GM19023 (cell line): ENCODE measurements at regions not wholly inside any gene's neighbourhood (a gene's known extent, or its start where the extent isn't known, plus 50 kb on each side); places are given as distances from the start of the nearest gene placed in this dataset.
"Not testable (repeated sequence)": the region's sequence is repeated elsewhere in the genome, so short reads cannot be mapped to it uniquely, and the experiment has no call there.

Experiments
- ATAC-seq: cut with Tn5 transposase; IDR thresholded peaks from one replicate; pipeline ENCODE4 v1.9.1; 2021; ENCODE audit warnings: mild to moderate bottlenecking, moderate library complexity; ENCODE audit not compliant: unreplicated experiment

DNA sequence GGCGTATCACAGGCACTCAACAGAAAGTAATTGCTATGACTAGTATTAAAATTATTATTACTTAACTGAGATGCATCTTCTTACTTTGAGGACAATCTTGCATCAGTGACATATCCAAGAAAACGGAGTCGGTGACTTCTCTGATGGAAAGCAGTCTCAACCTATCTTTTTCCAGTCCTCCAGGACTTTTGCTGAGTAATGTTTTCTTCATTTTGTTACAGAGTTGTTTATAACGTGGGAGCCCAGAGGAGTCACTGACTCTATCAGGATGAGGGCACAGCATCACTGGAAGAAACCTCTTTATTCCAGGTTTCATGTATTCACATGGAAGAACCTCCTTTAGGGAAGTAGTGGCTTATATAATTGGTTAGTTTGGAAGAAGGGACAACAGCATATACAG lies 51.5 kb upstream of the MELK start:
- no peak for ATAC-seq

DNA sequence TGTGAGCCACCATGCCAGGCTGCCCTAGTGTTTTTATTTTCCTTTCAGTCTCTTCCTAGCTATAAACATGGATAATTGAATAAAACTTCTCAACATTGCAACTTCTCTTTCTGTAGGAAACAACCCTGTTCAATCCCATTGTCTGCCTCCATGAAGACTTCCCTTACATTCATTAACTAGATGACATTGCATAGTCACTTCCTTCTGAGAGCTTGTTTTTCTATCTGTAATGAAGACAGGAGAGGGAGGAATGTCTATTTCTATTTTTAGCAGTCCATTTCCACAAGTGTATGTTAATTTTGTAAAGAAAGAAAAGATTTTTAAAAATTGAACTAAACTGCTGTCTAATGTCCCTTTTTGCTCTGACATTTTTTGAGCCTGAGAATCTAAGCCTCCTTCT lies 55.6 kb upstream of the MELK start:
- ATAC-seq: no peak

DNA sequence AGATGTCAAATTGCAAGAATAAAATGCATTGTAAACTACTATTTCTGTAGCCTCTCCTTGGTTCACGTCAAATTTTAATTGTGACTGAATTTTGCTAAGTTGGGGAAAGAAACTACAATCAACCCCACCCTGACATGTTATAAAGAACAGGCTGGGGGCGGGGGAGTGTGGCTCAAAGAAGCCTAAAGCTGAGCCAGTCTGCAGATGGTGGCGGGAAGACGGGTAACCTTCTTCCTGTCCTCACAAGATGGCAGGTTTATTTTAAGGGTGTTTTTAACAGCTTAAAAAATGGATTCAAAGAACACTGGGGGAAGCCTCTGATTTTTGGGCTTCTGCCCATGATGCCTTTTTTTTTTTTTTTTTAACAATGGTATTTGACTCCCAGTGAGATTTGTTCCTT lies 68.5 kb upstream of the MELK start:
- no peak for ATAC-seq

DNA sequence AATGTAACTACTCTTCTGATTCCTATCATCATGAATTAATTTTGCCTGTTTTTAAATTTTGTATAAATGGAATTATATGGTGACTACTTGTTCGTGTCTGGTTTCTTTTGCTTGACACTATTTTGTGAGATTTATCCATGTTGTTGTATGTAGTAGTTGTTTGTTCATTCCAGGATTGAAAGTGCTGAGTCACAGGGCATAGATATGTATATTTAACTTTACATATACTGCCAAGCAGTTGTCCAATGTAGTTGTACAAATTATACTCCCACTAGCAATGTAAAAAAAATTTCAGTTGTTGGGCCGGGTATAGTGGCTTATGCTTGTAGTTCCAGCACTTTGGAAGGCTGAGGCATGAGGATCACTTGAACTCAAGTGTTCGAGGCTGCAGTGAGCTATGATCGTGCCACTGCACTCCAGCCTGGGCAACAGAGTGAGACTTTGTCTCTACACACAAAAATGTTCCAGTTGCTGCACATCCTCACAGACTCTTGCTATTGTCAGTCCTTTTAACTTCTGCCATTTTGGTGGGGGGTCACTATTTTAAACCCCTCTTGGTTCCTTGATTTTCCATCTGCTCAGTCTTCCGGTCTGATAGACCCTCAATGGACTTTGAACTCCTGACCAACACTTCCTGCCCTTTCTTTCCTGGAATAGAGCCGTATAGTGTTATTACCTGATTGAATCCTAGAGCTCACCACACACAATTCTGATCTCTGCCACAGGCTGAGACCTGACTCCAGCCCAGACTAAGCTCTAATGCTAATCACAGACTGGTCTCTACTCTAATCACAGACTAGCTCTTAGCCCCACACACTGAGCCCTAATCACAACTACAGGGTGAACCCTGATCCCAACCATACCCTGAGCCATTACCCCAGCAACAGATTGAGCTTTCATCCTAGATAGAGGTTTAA lies 69.3 kb upstream of the MELK start:
- ATAC-seq: no peak

DNA sequence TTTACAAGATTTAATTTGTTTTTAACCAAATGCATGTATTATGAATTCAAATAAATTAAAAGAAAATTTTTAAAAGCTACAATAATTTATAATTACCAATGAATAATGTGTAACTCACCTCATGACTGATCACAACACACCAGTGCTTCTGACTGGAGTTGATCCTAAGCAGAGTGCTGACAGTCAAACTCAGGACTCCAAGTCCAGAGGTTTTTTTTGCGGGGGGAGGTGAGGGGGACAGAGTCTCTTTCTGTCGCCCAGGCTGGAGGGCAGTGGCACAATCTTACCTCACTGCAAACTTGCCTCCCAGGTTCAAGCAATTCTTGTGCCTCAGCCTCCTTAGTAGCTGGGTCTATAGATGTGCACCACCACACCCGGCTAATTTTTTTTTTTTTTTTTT lies 71.0 kb upstream of the MELK start:
- no peak for ATAC-seq

DNA sequence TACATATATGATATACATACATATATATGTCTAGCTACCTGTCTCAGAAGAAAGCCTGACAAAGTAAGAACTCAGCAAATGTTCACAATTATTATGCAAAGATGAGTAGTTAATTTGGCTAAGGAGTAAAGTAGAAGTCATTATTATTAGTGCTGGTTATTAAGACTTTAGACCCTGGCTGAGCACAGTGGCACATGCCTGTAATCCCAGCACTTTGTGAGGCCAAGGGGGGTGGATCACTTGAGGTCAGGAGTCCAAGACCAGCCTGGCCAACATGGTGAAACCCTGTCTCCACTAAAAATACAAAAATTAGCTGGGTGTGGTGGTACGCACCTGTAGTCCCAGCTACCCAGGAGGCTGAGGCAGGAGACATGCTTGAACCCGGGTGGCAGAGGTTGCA lies 71.8 kb upstream of the MELK start:
- not testable (repeated sequence) for ATAC-seq

DNA sequence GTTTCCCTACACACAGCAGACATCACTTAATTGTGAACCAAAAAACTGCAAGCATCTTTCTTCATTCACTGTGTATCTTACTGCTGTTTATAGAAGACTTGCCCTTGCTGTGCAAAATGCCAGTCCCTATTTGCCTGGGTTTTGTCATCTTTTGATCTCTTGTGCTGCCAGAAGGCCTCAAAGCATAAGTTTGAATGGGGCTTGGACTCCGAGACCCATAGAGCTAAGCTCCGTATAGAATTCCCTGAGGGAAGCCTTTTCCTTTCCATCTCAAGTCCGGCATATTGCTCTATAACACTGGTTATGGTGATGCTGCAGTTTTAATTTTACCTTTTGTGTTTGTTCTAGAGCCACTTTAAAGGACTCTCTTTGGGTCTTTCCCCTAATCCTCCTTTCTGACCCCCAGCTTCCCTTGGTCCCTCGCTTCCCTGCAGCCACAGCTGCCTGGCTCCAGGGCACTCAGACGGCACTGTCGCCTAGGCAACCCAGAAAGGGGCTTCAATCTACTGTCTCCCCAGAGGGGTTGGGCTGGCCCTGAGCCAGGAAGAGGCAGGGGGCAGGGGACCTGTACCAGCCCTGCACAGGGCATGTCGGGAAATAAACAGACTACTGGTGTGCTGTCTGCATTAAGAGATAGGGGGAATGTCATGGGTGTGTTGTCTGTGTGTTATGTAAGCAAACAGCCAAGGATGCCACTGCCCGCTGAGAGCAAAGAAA lies 73.4 kb upstream of the MELK start:
- ATAC-seq: no peak

DNA sequence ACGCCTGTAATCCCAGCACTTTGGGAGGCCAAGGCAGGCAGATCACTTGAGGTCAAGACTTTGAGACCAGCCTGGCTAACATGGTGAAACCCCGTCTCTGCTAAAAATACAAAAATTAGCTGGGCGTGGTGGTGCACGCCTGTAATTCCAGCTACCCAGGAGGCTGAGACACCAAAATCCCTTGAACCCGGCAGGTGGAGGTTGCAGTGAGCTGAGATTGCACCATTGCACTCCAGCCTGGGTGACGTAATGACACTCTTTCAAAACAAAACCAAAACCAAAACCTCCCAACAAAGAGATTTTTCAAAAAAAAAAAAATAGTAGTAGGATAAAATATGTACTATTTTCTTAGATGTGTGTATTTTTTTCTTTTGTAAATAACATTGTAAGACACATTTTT lies 79.1 kb upstream of the MELK start:
- ATAC-seq: not testable (repeated sequence)

DNA sequence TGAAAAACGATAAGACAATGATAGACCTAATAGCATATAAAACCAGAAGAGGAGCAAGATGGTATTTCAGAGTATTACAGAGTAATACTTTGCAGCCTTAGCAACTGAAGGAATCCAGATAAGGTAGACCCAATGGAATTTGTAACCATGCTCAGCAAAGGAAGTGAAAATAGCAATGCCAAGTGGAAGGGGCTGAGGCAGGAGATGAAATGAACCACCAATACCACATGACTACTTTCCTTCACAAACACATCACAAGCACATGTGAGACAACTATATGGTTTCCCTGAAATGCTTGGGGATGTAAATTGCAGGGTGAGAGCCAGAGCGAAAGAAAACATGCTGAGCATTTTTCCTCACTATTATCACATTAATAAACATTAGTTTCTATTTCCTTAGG lies 79.8 kb upstream of the MELK start:
- ATAC-seq: no peak

DNA sequence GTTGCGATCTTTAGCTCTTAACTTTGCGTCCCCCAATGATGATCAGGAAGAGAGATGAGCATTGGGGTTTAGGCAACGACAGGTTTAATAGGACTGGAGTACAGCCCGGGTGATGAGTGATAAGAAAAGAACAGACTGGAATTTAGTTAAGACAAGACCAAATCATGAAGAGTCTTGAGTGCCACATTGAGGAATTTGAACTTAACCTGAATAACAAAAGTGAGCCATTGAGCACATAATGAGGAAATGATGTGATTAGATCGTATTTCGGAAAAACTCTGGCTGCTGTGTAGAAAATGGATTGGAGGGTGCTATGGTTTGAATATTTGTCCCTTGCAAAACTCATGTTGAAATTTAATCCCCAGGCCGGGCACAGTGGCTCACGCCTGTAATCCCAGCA lies 83.2 kb upstream of the MELK start:
- no peak for ATAC-seq

DNA sequence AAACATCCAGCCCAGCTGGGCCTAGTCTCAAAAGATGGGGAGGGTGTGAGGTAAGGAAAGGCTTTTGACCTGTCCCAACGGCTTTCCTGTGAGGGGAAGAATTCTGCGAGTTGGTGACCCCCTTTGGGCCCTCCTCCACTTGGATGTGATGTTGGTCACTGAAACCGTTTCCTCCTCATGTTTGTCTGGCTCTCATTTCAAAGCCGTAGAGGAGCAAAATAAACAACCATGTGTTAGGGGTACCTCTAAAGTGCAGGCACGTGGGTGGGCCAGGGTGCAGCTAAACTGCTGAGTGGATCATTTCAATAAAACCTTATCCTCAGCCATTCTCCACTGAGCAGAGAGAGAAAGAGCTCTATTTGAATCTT lies 84.3 kb upstream of the MELK start:
- ATAC-seq: no peak

DNA sequence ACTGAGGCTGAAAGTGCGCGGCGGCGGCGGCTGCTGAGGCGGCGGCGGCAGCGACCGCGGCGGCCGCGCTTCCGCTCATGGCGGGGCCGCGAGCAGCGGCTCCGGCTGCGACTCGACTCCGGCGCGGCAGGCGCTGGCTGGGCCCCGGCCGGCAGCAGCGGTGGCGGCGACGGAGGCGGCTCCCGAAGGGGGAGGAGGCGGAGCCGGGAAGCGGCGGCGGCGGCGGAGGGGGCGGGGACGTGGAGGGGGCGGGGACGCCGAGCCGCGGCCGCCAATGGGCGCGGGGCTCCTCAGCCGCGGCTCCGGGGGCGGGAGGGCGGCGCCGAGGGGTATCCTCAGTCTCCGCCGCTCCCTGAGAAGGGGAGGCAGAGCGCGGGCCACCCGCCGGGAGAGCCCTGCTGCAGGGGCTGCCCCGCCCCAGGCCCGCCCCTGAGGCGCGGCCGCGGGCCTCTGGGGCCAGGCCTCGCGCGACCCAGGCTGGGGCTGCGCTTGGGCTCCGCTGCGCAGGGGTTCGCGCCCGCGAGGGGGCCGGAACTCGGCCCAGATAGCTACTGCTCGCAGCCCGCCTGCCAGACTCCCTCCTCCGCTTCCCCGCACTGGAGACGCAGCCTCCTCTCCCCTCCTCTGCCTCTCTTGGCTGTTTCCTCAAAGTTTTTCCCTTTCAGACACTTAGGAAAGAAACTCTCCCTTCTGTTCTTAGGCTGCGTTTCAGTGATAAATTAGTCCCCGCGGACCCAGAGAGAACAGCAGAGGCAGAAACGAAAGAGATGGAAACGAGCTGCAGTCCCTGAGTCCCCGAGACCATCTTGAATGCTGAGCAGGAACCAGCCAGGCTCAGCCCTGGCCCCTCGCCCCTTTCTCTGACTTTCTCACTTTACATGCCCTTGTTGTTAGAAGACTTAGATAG lies 85.0 kb upstream of the MELK start:
- peak; percentile 83 for ATAC-seq

DNA sequence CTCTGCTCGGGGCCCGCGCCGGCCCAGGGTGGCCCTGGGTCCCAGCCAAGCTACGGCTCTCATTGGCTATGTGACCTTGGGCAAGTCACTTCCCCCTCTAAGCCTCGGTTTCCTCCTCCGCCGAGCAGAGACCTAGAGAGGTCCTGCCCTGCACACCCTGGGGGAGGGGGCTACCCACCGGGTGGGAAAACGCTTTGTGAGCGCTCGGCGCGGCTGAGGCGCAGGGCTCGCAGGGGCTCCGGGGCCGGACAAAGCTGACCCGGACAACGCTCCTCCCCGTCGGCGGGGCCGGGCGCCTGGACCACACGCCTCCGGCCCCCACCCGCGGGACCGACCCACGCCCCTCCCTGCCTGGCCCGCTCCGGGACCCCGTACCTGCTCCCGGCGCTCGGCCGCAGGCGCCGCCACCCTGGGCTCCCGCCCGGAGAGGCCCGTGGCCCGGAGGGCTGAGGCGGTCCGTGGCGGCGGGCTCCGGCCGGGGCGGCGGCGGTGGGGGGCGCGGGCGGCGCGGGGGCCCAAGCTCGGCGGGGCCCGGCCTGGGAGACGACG lies 85.7 kb upstream of the MELK start:
- ATAC-seq: peak; percentile 41

DNA sequence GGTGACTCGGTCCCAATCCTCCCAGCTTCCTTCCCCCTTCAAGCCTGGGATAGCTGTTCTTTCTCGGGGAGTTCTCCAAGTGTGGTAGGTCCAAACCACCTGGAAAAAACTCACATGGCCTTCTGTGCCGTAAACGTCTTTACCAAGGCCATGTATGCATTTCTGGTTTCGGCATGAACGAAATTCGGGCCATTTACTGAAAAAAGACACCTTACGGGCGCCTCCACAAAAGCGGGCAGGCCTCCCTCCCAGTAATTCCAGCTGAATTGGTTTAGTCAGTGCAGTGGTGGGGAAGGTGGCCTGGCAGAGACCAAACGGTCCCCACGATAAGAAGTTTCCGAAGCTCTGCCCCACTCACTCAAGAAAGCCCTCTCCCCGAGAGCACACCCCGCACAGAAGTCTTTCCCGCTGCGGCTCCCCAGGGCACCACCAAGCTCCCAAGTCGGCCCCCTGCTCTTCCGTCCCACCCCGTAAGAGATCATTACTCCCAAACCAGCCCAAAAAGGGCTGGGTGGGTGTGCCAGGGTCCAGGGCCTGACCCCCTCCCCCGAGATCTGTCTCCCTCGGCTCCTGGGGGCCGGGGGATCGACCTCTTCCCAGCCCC lies 86.3 kb upstream of the MELK start:
- ATAC-seq: peak; percentile 4

DNA sequence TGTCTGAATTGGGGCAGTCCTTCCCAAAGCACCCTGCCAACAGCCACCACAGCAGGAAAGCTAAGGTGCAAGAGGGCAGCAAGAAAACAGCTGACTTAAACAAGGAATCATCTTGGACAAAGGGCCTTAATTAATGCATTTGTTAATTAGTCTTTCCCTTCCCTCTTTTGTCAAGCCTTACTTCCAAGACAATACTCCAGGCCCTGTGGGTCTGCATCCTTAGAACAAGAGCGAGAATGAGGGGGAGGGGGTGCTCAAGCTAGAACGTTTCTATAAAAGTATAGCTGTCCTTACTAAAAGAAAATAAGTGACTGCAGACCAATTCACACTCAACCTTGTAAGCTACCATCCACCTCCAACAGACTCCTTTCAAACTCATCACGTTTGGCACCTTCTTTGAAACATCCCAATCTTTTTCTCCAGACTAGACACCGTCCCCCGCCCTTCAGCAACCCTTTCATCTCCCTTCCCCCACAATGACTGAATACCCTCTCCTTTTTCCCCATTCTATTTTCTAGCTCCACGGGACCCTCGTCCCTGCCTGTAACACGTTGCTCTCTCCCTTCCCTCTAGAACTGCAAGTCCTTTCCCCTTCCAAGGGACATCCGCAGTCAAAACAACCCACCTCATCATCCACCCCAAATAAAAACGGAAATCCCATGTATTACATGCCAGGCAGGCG lies 85.7 kb upstream of the RNF38 start:
- ATAC-seq: no peak

DNA sequence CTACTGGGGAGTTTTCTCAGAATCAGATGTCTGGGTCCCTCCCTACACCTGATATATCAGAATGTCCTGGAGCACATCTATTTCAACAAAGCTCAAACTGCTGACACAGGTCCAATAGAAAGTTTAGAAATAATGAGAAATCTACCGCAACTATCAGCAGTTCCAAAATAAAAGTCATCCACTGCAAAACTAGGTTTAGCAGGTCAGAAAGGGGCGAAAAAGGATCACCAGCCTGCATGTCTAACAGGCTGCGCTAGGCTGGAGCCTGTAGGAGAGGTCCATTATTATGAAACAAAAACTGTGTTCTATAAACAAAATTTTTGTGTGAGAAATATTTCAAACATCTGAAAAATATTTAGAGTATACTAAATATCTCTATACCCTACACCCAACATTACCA lies 84.1 kb upstream of the RNF38 start:
- no peak for ATAC-seq

DNA sequence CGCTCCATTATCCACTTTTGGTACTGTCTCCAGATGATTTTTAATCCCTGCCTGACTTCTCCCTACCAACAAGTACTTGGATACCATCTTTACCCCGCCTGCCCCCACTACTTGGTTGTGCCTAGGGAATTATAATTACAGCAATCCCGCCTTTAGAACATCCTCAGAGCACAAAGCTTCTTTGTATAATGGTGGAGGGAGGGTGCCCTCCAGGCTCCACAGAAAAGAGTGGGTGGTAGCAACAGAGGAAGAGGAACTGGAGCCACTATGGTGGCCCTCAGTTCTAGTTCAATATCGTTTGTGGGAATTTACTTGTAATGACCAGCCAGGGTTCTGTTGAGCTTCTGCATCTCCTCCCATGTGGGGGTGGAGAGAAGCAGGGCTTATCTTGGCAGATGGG lies 79.0 kb upstream of the RNF38 start:
- ATAC-seq: no peak

DNA sequence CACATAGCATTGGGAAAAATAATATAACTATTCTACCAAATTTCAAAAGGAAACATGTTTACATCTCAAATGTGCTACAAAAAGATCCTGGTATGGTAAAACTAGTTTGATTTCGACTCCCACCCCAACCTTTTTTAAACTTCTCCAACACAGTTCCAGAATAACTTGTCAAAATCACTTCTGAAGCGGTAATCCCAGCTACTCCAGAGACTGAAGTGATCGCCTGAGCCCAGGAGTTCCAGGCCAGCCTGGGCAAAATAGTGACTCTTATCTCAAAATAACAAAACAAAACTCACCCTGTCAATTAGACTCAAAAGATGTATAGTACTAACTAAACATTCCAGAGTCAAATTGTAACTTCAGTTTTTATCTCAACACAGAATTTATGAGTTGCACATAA lies 71.3 kb upstream of the RNF38 start:
- no peak for ATAC-seq

DNA sequence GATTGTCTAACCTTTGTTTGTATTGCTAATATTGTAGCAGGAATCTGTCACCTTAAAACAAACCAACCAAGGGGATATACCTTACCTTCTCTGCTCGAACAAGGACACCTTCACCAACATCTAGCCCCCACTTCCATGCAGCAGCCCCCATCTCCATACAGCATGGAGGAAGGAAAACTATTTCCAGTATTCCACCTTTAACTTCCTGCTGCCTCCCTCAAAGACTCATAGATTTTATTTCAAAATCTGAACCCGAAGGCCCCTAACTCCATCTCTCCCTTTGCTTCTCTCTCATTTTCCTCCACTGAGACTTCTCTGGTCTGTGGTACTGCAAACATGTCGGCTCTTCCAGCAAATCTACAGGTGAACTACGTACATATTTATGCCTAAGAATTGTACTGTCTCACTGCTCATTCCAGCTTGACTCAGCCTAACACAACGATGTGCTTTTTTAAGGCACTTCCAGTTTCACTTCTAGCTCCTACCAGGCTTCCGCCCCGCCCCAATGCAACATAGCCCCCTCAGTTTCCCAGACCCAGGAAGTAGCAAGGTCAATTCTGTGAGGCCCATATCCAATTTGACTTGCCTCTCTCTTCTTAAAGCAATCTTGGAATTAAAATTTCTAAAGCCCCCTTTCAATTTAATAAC lies 70.7 kb upstream of the RNF38 start:
- ATAC-seq: peak; percentile 85

DNA sequence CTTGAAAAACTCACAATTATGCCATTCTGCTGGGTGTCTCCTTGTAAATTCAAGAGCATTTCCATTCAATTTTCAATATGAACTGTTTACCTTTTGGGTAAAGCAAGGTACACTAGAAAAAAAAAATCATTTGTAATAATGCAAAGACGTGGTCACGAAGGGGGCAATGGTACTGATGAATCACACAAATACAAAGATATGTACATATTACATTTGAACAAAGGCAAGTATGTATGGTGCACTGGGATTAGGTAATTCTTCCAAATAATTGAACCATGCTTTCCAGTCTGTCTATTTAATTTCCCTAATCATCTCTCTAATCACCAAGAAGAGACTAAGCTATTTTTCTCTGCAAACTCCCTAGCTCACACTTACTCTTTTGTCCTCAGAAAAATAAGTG lies 63.4 kb upstream of the RNF38 start:
- no peak for ATAC-seq
